ENCODE measurements at regions not wholly inside any gene's neighbourhood (a gene's known extent, or its start where the extent isn't known, plus 50 kb on each side); places are given as distances from the start of the nearest gene placed in this dataset.

- DNase-seq: no peak
Measured at GRCh38 chrX:20861113-20861512, 513.1 kb upstream of the CNKSR2 start.

- no peak for DNase-seq
Measured at GRCh38 chrX:20857746-20858145, 516.5 kb upstream of the CNKSR2 start.

- DNase-seq: no peak
Measured at GRCh38 chrX:20838477-20838876, 535.7 kb upstream of the CNKSR2 start.

- DNase-seq: peak; percentile 60
Measured at GRCh38 chrX:20829665-20830491, 544.3 kb upstream of the CNKSR2 start.

- no peak for DNase-seq
Measured at GRCh38 chrX:20825984-20826383, 548.2 kb upstream of the CNKSR2 start.

GRCh38 chrX:20803971-20804370 is 537.3 kb upstream of the RPS6KA3 start:
- no peak for DNase-seq

GRCh38 chrX:20802036-20802435 is 535.3 kb upstream of the RPS6KA3 start:
- DNase-seq: no peak

- no peak for DNase-seq
Measured at GRCh38 chrX:20796450-20796849, 529.7 kb upstream of the RPS6KA3 start.

GRCh38 chrX:20789103-20789502 is 522.4 kb upstream of the RPS6KA3 start:
- DNase-seq: no peak

- DNase-seq: no peak
Measured at GRCh38 chrX:20767346-20767745, 500.6 kb upstream of the RPS6KA3 start.

- no peak for DNase-seq
Measured at GRCh38 chrX:20756585-20756984, 489.9 kb upstream of the RPS6KA3 start.

- no peak for DNase-seq
Measured at GRCh38 chrX:20753076-20753475, 486.4 kb upstream of the RPS6KA3 start.

- DNase-seq: no peak
Measured at GRCh38 chrX:20746690-20747089, 480.0 kb upstream of the RPS6KA3 start.

- peak; percentile 10 for DNase-seq
Measured at GRCh38 chrX:20743046-20743445, 476.3 kb upstream of the RPS6KA3 start.

- DNase-seq: no peak
Measured at GRCh38 chrX:20742106-20742505, 475.4 kb upstream of the RPS6KA3 start.

GRCh38 chrX:20740443-20740842 is 473.7 kb upstream of the RPS6KA3 start:
- peak; percentile 43 for DNase-seq

GRCh38 chrX:20739038-20739745 is 472.5 kb upstream of the RPS6KA3 start:
- no peak for DNase-seq

- no peak for DNase-seq
Measured at GRCh38 chrX:20729416-20729815, 462.7 kb upstream of the RPS6KA3 start.

GRCh38 chrX:20727447-20727846 is 460.7 kb upstream of the RPS6KA3 start:
- DNase-seq: peak; percentile 34

- DNase-seq: no peak
Measured at GRCh38 chrX:20720954-20721626, 454.4 kb upstream of the RPS6KA3 start.

GRCh38 chrX:20718592-20719380 is 452.1 kb upstream of the RPS6KA3 start:
- peak; percentile 31 for DNase-seq

- no peak for DNase-seq
Measured at GRCh38 chrX:20715176-20715575, 448.5 kb upstream of the RPS6KA3 start.

- peak; percentile 76 for DNase-seq
Measured at GRCh38 chrX:20712811-20713210, 446.1 kb upstream of the RPS6KA3 start.
